GM23248 (cell line): ENCODE measurements at regions not wholly inside any gene's neighbourhood (a gene's known extent, or its start where the extent isn't known, plus 50 kb on each side); places are given as distances from the start of the nearest gene placed in this dataset.
A peak's percentile ranks its signal among the peaks of the same experiment; 100 is the strongest.

Experiments
- DNase-seq: peaks from one replicate; pipeline ENCODE4 v3.0.0-alpha.2; 2015
- H2AFZ ChIP-seq: fragments of 200-600 bp; sonication (generic); 2 replicates; pipeline ENCODE4 v1.6.1; 2016; ENCODE audit warnings: antibody characterized with exemption
- H3F3A ChIP-seq: fragments of 200-600 bp; sonication (generic); 2 replicates; pipeline ENCODE4 v1.6.1; 2016; ENCODE audit warnings: mild to moderate bottlenecking, antibody characterized with exemption, mixed run types; ENCODE audit not compliant: insufficient read depth
- H3K27ac ChIP-seq: fragments of 200-600 bp; sonication (generic); 2 replicates; pipeline ENCODE4 v1.5.1; 2016; ENCODE audit warnings: mild to moderate bottlenecking
- H3K27me3 ChIP-seq: fragments of 200-600 bp; sonication (generic); replicated peaks from 2 replicates; pipeline ENCODE4 v1.6.1; 2016; ENCODE audit warnings: mild to moderate bottlenecking; ENCODE audit not compliant: insufficient read depth
- H3K36me3 ChIP-seq: fragments of 200-600 bp; sonication (generic); 2 replicates; pipeline ENCODE4 v1.6.1; 2016; ENCODE audit warnings: low read depth, mild to moderate bottlenecking
- H3K4me1 ChIP-seq: fragments of 200-600 bp; sonication (generic); 2 replicates; pipeline ENCODE4 v1.6.1; 2016; ENCODE audit warnings: mild to moderate bottlenecking; ENCODE audit not compliant: insufficient read depth
- H3K4me2 ChIP-seq: fragments of 200-600 bp; sonication (generic); one replicate; pipeline ENCODE4 v1.6.1; 2016; ENCODE audit warnings: mild to moderate bottlenecking; ENCODE audit not compliant: unreplicated experiment
- H3K4me3 ChIP-seq: fragments of 200-600 bp; sonication (generic); 2 replicates; pipeline ENCODE4 v1.5.1; 2016; ENCODE audit warnings: mild to moderate bottlenecking
- H3K79me2 ChIP-seq: fragments of 200-600 bp; sonication (generic); 2 replicates; pipeline ENCODE4 v1.6.1; 2016; ENCODE audit warnings: mild to moderate bottlenecking; ENCODE audit not compliant: insufficient read depth
- H3K9ac ChIP-seq: fragments of 200-600 bp; sonication (generic); 2 replicates; pipeline ENCODE4 v1.6.1; 2016; ENCODE audit warnings: mild to moderate bottlenecking
- H3K9me2 ChIP-seq: fragments of 200-600 bp; sonication (generic); 2 replicates; pipeline ENCODE4 v1.6.1; 2016; ENCODE audit warnings: mixed run types, mild to moderate bottlenecking, moderate library complexity; ENCODE audit not compliant: insufficient read depth
- H3K9me3 ChIP-seq: fragments of 200-600 bp; sonication (generic); one replicate; pipeline ENCODE4 v1.6.1; 2017; ENCODE audit warnings: low read depth
- H4K20me1 ChIP-seq: fragments of 200-600 bp; sonication (generic); 2 replicates; pipeline ENCODE4 v1.6.0; 2016; ENCODE audit not compliant: insufficient read depth
- EZH2 ChIP-seq: fragments of 200-600 bp; sonication (generic); IDR thresholded peaks from 2 replicates; pipeline ENCODE4 v1.6.1; 2018; ENCODE audit warnings: antibody characterized with exemption, mild to moderate bottlenecking; ENCODE audit not compliant: insufficient read depth, poor library complexity, severe bottlenecking
- EZH2phosphoT487 ChIP-seq: fragments of 200-600 bp; sonication (generic); IDR thresholded peaks from 2 replicates; pipeline ENCODE4 v1.6.1; 2018; ENCODE audit warnings: antibody characterized with exemption, moderate library complexity, mild to moderate bottlenecking, low read depth; ENCODE audit not compliant: insufficient read depth
- WGBS, 2 experiments: methylation state at CpG; one replicate each; pipeline ENCODE4 v1.1.6; 2015 to 2017; ENCODE audit warnings: low lambda C conversion rate in 2 of 2, low coverage in 1 of 2; ENCODE audit errors: missing lambda C conversion rate in 2 of 2; 5-methylcytosine and 5-hydroxymethylcytosine counted together
- in situ Hi-C: fragments of 300-500 bp; cut with MboI; formaldehyde crosslinking; loops from 2 replicates; pipeline ENCODE4 v1.15.0; 2020

GRCh38 chr20:58596750-58597248 lies 54.3 kb upstream of the STX16 start:
- no peaks in the 10 kb centered on the region for H3F3A ChIP-seq
- WGBS, 2 experiments = 17 to 22% methylated on average over 16 of the region's 16 CpGs
- peak; percentile 62 for DNase-seq
- H2AFZ ChIP-seq = peak overlapping the region; percentile 53
- no peaks in the 10 kb centered on the region for H4K20me1 ChIP-seq
- H3K79me2 ChIP-seq = no peaks in the 10 kb centered on the region
- no peaks in the 10 kb centered on the region for H3K9me3 ChIP-seq
- H3K9me2 ChIP-seq = no peaks in the 10 kb centered on the region
- H3K9ac ChIP-seq = peak overlapping the region; percentile 48
- H3K27ac ChIP-seq = no peak overlapping the region
- in situ Hi-C loops = no loop called here
- TF ChIP-seq EZH2 = no peak
- no peak for TF ChIP-seq EZH2phosphoT487
- no peaks in the 10 kb centered on the region for H3K27me3 ChIP-seq
- no peak overlapping the region for H3K4me3 ChIP-seq
- H3K4me1 ChIP-seq = peaks cover 19% of the 10 kb centered on the region
- peak overlapping the region; percentile 4 for H3K4me2 ChIP-seq
- H3K36me3 ChIP-seq = no peaks in the 10 kb centered on the region

GRCh38 chr20:58596244-58596643 lies 54.8 kb upstream of the STX16 start:
- no peak for DNase-seq
- Histone ChIP-seq H3K27me3 (no peaks in the 10 kb centered on the region), H3K36me3 (no peaks in the 10 kb centered on the region), H3K9me3 (no peaks in the 10 kb centered on the region), H3K79me2 (no peaks in the 10 kb centered on the region), H3K4me3 (no peak overlapping the region), H4K20me1 (no peaks in the 10 kb centered on the region), H3K4me2 (no peak overlapping the region), H2AFZ (0 out of 2 replicates have a peak overlapping the region, but pooled peaks have one; percentile 53), H3K9me2 (no peaks in the 10 kb centered on the region), H3K9ac (no peak overlapping the region), H3F3A (no peaks in the 10 kb centered on the region), H3K4me1 (peaks cover 19% of the 10 kb centered on the region), H3K27ac (no peak overlapping the region)
- WGBS, 2 experiments = 82 to 84% methylated on average over 6 of the region's 6 CpGs
- in situ Hi-C loops = no loop called here
- TF ChIP-seq EZH2phosphoT487 (no peak), EZH2 (no peak)

GRCh38 chr20:58595167-58595566 lies 55.9 kb upstream of the STX16 start:
- H4K20me1 ChIP-seq = no peaks in the 10 kb centered on the region
- peaks cover 19% of the 10 kb centered on the region for H3K4me1 ChIP-seq
- no peaks in the 10 kb centered on the region for H3K36me3 ChIP-seq
- H3K27ac ChIP-seq = no peak overlapping the region
- H3K9me3 ChIP-seq = no peaks in the 10 kb centered on the region
- no peaks in the 10 kb centered on the region for H3K79me2 ChIP-seq
- H3K4me2 ChIP-seq = no peak overlapping the region
- no peaks in the 10 kb centered on the region for H3K9me2 ChIP-seq
- no peak overlapping the region for H3K4me3 ChIP-seq
- 56% methylated on average over 3 of the region's 3 CpGs for WGBS, 2 experiments
- no peak overlapping the region for H3K9ac ChIP-seq
- in situ Hi-C loops = no loop called here
- no peak for TF ChIP-seq EZH2
- no peak for TF ChIP-seq EZH2phosphoT487
- H2AFZ ChIP-seq = no peak overlapping the region
- no peak for DNase-seq
- H3F3A ChIP-seq = no peaks in the 10 kb centered on the region
- H3K27me3 ChIP-seq = no peaks in the 10 kb centered on the region

DNA sequence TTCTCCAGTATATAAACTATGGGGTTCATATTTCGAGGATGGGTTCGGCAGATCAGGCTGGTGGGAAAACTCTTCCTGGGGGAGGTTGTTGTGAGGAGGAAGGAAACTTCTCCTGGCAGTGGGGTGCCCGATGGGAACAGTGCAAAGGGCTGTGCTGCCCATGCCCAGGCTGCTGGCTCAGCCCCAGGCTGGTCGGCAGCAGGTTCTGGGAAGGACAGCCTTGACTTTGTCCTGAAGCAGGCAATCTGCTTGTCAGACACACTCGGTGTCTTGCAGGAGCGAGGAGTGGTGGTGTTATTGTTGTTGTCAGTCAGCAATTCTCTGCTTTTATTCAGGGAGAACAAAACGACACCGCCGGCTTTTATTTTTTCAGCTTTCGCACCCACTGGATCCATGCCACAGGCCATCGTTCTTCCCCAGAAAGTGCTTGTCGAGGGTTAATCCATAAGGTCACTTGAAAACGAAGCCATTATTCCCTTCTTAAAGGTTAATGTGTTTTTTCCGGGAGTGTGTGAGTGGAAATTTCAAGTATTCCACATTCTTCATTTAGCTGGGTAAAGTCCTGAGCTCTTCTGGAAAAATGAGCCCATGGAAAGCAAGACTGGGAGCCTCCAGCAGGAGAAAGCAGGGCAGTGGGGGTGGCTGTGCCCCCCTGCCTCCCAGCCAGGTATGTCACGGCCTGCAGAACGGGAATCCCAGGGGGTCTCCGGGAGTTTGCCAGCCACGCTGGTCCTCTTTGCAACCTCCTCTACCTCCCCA lies 57.0 kb upstream of the STX16 start:
- H3K9me2 ChIP-seq = no peaks in the 10 kb centered on the region
- H3K27me3 ChIP-seq = no peaks in the 10 kb centered on the region
- no peaks in the 10 kb centered on the region for H3F3A ChIP-seq
- H3K4me3 ChIP-seq = no peak overlapping the region
- WGBS, 2 experiments = 74 to 76% methylated on average over 18 of the region's 18 CpGs
- TF ChIP-seq EZH2phosphoT487 (no peak), EZH2 (no peak)
- H3K4me1 ChIP-seq = peaks cover 19% of the 10 kb centered on the region
- no peak overlapping the region for H3K9ac ChIP-seq
- no peak for DNase-seq
- H3K9me3 ChIP-seq = no peaks in the 10 kb centered on the region
- no peaks in the 10 kb centered on the region for H4K20me1 ChIP-seq
- no peak overlapping the region for H3K4me2 ChIP-seq
- in situ Hi-C loops = no loop called here
- no peaks in the 10 kb centered on the region for H3K36me3 ChIP-seq
- H3K27ac ChIP-seq = no peak overlapping the region
- no peak overlapping the region for H2AFZ ChIP-seq
- H3K79me2 ChIP-seq = no peaks in the 10 kb centered on the region
